ENCODE measurements at regions not wholly inside any gene's neighbourhood (a gene's known extent, or its start where the extent isn't known, plus 50 kb on each side); places are given as distances from the start of the nearest gene placed in this dataset.

DNA sequence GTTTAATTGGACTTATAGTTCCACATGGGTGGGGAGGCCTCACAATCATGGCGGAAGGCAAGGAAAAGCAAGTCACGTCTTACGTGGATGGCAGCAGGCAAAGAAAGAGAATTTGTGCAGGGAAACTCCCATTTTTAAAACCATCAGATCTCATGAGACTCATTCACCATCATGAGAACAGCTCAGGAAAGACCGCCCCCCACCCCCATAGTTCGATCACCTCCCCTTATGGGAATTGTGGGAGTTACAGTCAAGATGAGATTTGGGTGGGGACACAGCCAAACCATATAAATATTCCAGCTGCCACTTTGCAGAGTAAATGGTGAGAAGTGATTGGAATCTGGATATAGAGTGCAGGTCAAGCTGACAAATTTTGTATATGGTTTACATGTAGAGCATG, 187.4 kb downstream of the ARL4C start:
- Mint-ChIP-seq H3K36me3 (peaks cover 16% of the 10 kb centered on the region), H3K27me3 (no peaks in the 10 kb centered on the region), H3K4me1 (peaks cover 64% of the 10 kb centered on the region), H3K4me3 (peak overlapping the region; percentile 46), H3K9me3 (peaks cover 10% of the 10 kb centered on the region), H3K27ac (peak overlapping the region; percentile 97)
- DNase-seq, result no peak
- CTCF ChIA-PET, result interaction anchor here (0.7 to 3.7 kb wide), 7 partner anchors 15 to 174 kb away, joined by 3 to 24 read pairs (median 4); no protein-coding TSS in a partner anchor

DNA sequence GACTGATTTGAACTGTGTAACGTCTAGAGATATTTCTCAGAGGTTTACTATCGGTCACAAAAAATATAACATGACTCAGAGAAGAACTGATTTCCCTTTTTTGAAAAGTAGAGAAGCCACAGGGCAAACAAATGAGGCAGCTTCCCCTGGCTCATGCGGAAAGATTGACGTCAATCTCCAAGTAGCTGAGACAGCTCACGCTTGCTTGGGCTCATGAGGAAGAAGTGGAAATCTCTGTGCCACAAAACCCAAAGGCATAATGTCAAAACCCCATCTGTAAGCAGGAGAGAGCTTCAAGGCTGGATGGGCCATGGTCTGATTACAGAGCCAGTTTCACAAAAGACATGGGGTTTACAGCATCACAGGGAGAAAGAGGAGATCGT, 188.1 kb downstream of the ARL4C start:
- H3K9me3 Mint-ChIP-seq, result peaks cover 7% of the 10 kb centered on the region
- H3K36me3 Mint-ChIP-seq, result peaks cover 16% of the 10 kb centered on the region
- no peaks in the 10 kb centered on the region for H3K27me3 Mint-ChIP-seq
- peak overlapping the region; percentile 97 for H3K27ac Mint-ChIP-seq
- DNase-seq, result peak; percentile 80
- H3K4me1 Mint-ChIP-seq, result peaks cover 59% of the 10 kb centered on the region
- CTCF ChIA-PET, result interaction anchor here (0.7 to 3.7 kb wide), 7 partner anchors 14 to 173 kb away, joined by 3 to 24 read pairs (median 4); no protein-coding TSS in a partner anchor
- H3K4me3 Mint-ChIP-seq, result peak overlapping the region; percentile 46

DNA sequence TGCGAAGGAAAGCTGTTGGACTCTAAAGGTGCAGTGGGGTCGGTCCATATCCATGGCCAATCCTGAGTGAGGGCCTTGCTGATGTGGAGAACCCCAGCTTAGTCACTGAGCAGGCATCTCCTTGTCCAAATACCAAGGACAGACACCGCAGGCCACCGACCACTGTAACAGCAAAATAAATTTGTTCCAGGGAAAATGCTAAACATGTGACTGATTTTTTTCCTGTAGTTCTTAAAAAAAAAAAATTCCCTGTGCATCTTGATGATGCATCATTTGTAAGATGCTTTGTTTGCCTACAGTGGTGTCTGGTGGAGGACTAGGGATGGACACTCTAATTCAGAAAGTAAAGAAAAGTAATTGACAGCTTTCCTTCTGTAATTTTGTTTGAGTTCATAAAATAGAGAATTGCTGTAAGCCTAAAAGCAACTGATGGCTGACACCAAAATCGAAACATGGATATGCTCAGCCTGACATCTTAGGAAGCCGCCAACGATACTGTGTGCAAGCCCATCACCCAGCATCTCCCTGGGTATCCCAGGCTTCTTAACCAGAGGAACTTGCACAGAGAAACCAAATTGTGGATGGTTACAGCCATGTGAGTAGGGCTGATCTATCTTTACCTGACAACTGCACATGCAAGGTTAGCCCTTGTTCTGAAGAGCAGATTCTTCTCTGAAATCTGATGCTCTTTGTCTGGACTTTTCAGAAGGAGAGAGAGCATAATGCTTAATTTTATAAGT, 188.6 kb downstream of the ARL4C start:
- Mint-ChIP-seq H3K27ac (peak overlapping the region; percentile 97), H3K36me3 (peaks cover 16% of the 10 kb centered on the region), H3K4me3 (peak overlapping the region; percentile 46), H3K9me3 (peaks cover 7% of the 10 kb centered on the region), H3K4me1 (peaks cover 56% of the 10 kb centered on the region), H3K27me3 (no peaks in the 10 kb centered on the region)
- CTCF ChIA-PET, result interaction anchor here (0.8 to 3.7 kb wide), 4 partner anchors 14 to 173 kb away, joined by 3 to 24 read pairs (median 4); no protein-coding TSS in a partner anchor
- DNase-seq, result no peak

DNA sequence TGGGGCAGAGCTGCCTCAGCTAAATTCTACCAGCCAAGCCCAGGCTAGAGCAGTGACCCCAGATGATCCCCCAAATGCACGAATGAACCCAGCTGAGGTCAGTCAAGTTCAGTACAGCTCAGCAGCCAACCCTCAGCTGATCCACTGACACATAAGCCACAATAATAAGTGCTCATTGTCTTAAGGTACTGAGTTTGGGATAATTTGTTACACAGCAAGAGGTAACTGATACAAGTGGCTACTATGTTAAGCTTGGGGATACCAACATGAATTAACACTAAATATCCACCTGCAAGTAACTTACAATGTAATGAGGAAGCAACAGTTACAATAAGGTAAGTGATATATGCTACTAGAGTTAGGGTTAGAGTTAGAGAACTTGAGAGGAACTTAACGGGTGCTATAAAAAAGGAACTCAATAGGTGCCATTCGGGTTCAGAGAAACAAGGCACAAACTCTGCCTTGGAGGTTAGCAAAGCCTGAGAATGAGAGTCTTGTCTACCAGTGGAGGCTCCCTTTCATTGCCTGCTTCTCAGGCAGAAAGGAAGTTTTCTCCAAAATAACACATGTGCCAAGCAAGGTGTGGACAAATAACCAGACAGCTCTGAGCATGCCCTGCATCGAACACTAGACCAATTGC, 189.4 kb downstream of the ARL4C start:
- H3K4me1 Mint-ChIP-seq, result peaks cover 61% of the 10 kb centered on the region
- peaks cover 16% of the 10 kb centered on the region for H3K36me3 Mint-ChIP-seq
- H3K27ac Mint-ChIP-seq, result peak overlapping the region; percentile 97
- no peak overlapping the region for H3K4me3 Mint-ChIP-seq
- CTCF ChIA-PET, result interaction anchor here (1.7 to 3.7 kb wide), 2 partner anchors 13 to 17 kb away, joined by 4 to 24 read pairs; no protein-coding TSS in a partner anchor
- no peak for DNase-seq
- H3K9me3 Mint-ChIP-seq, result peaks cover 7% of the 10 kb centered on the region
- no peaks in the 10 kb centered on the region for H3K27me3 Mint-ChIP-seq

DNA sequence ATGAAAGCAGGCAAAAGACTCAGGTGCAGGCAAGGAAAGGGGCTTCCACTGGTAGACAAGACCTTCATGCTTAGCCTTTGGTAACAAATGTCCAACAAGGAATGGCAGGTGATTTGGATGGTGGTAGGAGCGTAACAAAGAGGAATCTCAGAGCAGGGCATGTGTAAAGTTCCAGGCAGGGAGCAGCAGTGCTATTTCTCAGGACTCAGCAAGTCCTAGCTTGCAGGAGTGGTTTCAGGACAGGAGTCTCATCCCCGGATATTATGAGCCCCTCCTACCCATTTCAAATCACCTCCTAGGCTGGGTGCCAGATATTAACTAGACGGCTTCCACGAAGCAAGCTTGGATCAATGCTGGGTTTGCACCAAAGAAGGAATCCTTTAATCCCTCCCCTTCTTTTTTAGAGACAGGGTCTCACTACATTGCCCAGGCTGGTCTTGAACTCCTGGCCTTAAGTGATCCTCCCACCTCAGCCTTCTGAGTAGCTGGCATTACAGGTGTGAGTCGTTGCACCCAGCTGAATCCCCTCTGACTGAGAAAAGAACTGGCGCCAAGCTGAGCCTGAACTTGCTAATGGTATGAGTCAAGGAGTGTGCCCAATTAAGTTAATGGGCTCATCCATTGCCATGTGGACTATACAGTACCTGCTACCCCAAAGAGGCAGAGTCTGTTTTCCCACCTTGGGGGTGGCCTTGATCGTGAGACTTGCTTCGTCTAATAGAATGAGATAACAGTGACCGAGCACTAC, 190.3 kb downstream of the ARL4C start:
- H3K4me3 Mint-ChIP-seq, result no peak overlapping the region

DNA sequence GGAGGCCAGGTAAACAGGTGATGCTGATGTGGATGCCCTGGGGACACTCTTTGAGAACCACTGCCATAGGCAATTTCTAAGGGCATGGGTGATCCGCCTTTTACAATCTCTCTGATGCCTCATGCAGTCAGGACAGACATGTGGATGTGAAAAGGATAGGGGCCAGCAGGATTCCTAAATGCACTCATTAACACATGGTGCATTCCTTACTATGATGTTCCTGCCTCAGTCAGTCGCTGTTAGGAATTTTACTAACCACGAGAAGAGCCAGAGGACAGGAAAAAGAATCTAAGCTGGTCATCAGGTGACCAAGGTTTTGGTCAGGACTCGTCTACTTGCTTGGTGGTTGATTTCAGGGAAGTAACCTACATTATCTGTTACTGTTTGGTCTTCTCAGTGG, 191.0 kb downstream of the ARL4C start:
- DNase-seq, result no peak
- Mint-ChIP-seq H3K4me1 (peaks cover 77% of the 10 kb centered on the region), H3K27me3 (no peaks in the 10 kb centered on the region), H3K9me3 (peaks cover 7% of the 10 kb centered on the region), H3K4me3 (no peak overlapping the region), H3K27ac (no peak overlapping the region), H3K36me3 (peaks cover 17% of the 10 kb centered on the region)
- CTCF ChIA-PET, result interaction anchor here (1.4 to 2.0 kb wide), 2 partner anchors 11 to 16 kb away, joined by 3 to 5 read pairs; no protein-coding TSS in a partner anchor

More for the DNA sequence above, 190.3 kb downstream of the ARL4C start:
- CTCF ChIA-PET, result interaction anchor here (1.7 to 3.7 kb wide), 2 partner anchors 13 to 16 kb away, joined by 4 to 24 read pairs; no protein-coding TSS in a partner anchor
- H3K9me3 Mint-ChIP-seq, result peaks cover 7% of the 10 kb centered on the region
- H3K27ac Mint-ChIP-seq, result no peak overlapping the region
- peaks cover 14% of the 10 kb centered on the region for H3K36me3 Mint-ChIP-seq
- DNase-seq, result no peak
- no peaks in the 10 kb centered on the region for H3K27me3 Mint-ChIP-seq
- peaks cover 69% of the 10 kb centered on the region for H3K4me1 Mint-ChIP-seq

DNA sequence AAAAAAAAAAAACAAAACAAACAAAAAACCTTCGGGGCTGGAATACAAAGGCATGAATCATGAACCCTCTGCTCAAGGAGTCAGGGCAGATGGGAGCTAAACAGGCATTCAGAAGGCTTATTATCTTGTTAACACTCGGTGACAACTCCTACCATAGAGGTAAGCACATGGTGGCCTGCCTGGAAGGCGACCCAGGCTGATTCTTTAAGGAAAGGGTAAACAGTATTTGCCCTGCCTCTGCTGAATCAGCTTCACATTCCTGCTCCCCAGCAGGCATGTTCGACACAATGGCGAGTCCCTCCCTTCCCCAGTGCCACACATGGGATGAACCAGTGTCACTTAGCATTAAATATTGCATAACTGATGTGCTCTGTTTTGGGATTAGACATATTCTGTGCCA, 191.9 kb downstream of the ARL4C start:
- Mint-ChIP-seq H3K4me1 (peaks cover 77% of the 10 kb centered on the region), H3K4me3 (no peak overlapping the region), H3K27ac (no peak overlapping the region), H3K9me3 (peaks cover 7% of the 10 kb centered on the region), H3K36me3 (peaks cover 17% of the 10 kb centered on the region), H3K27me3 (no peaks in the 10 kb centered on the region)
- CTCF ChIA-PET, result interaction anchor here (0.6 to 2.0 kb wide), 3 partner anchors 10 to 15 kb away, joined by 3 to 5 read pairs (median 3); no protein-coding TSS in a partner anchor
- no peak for DNase-seq

DNA sequence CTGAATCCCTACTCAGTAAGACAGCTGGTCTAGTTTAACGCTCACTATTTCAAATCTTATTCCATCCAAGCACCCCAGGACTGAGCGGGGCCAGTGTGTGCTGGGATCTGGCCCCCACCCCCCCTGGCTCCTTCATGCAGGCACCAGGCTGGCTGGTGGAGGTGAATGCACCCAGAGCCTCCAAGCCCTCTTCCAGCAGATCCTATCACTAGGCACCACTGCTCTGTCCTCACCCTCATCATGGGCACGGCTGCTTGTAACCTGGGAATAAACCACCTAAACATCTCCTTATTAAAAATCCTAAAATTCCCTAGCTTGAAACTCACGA, 194.3 kb downstream of the ARL4C start:
- H3K4me1 Mint-ChIP-seq, result peaks cover 72% of the 10 kb centered on the region
- H3K36me3 Mint-ChIP-seq, result peaks cover 14% of the 10 kb centered on the region
- peak overlapping the region; percentile 50 for H3K27ac Mint-ChIP-seq
- no peak overlapping the region for H3K4me3 Mint-ChIP-seq
- H3K9me3 Mint-ChIP-seq, result peaks cover 4% of the 10 kb centered on the region
- DNase-seq, result no peak
- no peaks in the 10 kb centered on the region for H3K27me3 Mint-ChIP-seq
- CTCF ChIA-PET, result interaction anchor here (1.0 kb wide), 1 partner anchor 10 kb away, joined by 7 read pairs; no protein-coding TSS in a partner anchor

DNA sequence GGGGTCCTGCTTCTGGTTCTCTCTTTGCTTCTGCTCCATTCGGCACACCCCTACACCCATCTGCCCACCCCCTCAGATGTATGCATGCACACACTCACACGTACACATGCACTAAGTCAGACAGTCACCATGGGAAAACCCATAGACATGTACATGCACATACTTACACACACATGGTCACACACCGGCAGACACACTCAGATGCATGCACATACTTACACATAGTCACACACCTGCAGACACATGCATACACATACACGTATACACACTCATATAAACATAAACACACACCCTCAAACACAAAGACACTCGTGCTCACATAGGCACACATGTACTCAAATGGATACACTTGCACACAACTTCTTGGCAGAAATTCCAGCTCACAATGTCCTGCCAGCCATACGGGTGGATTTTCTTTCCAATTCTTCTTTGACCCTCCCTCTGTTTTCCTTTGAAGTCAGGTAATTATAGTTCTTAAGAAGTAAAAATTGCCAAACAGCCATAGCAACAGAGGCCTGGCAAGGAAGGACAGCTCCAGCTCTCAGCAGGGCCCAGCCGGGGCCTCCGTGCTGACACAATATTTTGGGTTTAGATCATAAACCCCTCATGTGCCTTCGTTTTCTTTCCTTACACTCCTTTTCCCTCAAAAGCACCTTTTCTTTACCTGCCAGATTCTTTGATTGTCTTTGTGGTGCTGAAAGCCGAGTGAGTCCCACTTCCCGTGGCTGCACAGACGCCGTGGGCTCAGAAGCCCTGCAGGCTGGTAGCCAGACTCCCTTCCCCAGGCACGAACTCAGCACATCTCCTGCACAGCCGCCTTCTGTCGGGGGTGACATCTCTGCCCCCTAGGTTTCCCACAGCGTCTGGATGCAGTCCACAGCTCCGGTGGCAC, 195.7 kb downstream of the ARL4C start:
- peaks cover 12% of the 10 kb centered on the region for H3K36me3 Mint-ChIP-seq
- no peaks in the 10 kb centered on the region for H3K27me3 Mint-ChIP-seq
- peaks cover 73% of the 10 kb centered on the region for H3K4me1 Mint-ChIP-seq
- H3K9me3 Mint-ChIP-seq, result peaks cover 4% of the 10 kb centered on the region
- H3K4me3 Mint-ChIP-seq, result peak overlapping the region; percentile 5
- CTCF ChIA-PET, result interaction anchor here (1.2 to 1.4 kb wide), 2 partner anchors 12 to 177 kb away, joined by 3 to 4 read pairs; no protein-coding TSS in a partner anchor
- DNase-seq, result no peak
- H3K27ac Mint-ChIP-seq, result peak overlapping the region; percentile 68

DNA sequence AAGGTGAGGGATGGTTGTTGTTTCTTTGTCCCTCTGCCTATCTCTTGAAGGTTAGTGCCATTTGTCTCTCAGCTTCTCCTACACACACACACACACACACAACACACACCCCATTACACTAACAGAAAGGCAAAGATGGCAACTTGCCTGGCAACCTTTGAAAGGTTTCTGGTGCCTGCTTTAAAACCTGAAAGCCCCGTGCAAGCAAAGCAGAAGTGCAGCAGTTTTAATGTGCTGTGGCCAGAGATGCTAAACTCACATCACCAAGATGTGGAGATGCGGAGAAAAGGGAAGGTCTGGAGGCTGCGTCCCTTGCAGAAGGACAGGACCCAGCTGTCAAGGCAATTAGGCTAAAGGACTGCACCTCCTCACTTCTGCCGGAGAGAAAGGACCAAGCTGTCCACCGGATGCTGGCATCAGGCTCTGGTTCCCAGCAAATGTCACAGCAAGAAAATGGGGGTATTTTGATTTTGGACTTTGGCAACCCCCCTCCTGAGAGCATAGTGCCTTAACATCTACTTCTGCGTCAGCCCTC, 196.4 kb downstream of the ARL4C start:
- CTCF ChIA-PET, result interaction anchor here (1.1 kb wide), 1 partner anchor 9 kb away, joined by 4 read pairs; no protein-coding TSS in a partner anchor
- Mint-ChIP-seq H3K27me3 (no peaks in the 10 kb centered on the region), H3K36me3 (peaks cover 12% of the 10 kb centered on the region), H3K9me3 (peaks cover 4% of the 10 kb centered on the region), H3K27ac (peak overlapping the region; percentile 6), H3K4me3 (no peak overlapping the region), H3K4me1 (peaks cover 75% of the 10 kb centered on the region)
- DNase-seq, result no peak

DNA sequence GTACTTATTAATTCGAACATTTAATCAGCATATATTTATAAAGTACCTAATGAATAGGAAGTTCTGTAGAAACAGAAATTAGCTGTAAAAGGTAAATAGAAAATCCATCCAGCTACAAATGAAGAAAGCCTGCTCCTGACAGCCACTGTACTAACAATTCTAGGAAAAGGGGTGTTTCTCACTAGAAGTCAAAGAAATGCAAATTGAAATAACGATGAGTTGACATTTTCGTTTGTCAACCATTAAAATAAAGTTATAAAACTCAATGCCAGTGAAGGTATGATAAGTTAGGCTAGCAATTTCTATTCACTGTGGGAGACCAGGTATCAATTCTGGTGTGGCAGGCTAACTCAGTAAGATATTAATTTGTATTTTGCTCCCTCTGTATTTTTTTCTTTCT, 198.0 kb downstream of the ARL4C start:
- Mint-ChIP-seq H3K27me3 (no peaks in the 10 kb centered on the region), H3K9me3 (peaks cover 4% of the 10 kb centered on the region), H3K27ac (peak overlapping the region; percentile 72), H3K4me3 (no peak overlapping the region), H3K4me1 (peaks cover 87% of the 10 kb centered on the region), H3K36me3 (peaks cover 17% of the 10 kb centered on the region)
- no peak for DNase-seq
- CTCF ChIA-PET, result interaction anchor here (0.9 kb wide), 1 partner anchor 128 kb away, joined by 3 read pairs; no protein-coding TSS in a partner anchor

DNA sequence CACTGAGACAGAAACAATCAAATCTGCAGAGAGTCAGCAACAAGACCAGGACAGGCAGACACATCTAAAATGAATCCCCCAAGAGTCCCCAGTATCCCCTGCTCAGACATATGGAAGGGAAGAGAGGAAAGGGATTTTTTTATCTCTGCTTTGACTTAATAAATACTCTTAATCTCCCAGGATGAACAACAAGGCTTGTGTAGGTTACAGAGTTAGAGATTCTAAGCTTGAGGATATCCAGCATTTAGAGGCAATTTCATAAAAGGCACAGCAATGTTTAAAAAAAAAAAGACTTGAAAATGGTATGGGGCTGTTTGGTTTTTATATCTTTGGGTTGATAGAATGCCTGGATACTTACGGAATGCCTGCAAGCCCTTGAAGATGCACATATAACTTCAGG, 199.9 kb downstream of the ARL4C start:
- H3K27me3 Mint-ChIP-seq, result no peaks in the 10 kb centered on the region
- peak overlapping the region; percentile 29 for H3K27ac Mint-ChIP-seq

DNA sequence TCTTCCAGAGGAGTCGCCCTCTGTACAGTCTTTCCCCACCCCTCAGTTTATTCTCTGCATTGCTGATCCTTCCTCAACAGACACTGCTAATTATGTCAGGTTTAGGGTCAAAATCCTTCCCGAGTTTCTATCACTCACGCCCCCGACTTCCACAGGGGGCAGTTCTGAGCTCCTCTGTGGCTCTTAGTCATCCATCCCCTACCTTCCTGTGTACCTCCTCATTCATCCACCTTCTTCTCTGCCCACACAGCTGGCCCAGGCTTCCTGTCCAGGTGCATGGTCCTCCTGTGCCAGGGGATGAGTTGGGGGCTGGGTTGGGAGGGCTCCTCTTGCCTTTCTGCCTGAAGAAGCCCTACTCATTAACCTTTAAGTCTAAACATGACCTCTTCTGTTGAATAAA, 202.9 kb downstream of the ARL4C start:
- CTCF ChIA-PET, result interaction anchor here (0.7 to 7.0 kb wide), 7 partner anchors 8 to 203 kb away, joined by 3 to 70 read pairs (median 4); partner anchors contain the start of gene ARL4C
- Mint-ChIP-seq H3K4me3 (peak overlapping the region; percentile 67), H3K27ac (peak overlapping the region; percentile 99), H3K9me3 (peaks cover 4% of the 10 kb centered on the region), H3K4me1 (peaks cover 93% of the 10 kb centered on the region), H3K36me3 (peaks cover 22% of the 10 kb centered on the region), H3K27me3 (no peaks in the 10 kb centered on the region)
- peak; percentile 45 for DNase-seq

More for the DNA sequence above, 199.9 kb downstream of the ARL4C start:
- peaks cover 4% of the 10 kb centered on the region for H3K9me3 Mint-ChIP-seq
- peaks cover 92% of the 10 kb centered on the region for H3K4me1 Mint-ChIP-seq
- CTCF ChIA-PET, result interaction anchor here (1.2 kb wide), 1 partner anchor 130 kb away, joined by 3 read pairs; no protein-coding TSS in a partner anchor
- no peak overlapping the region for H3K4me3 Mint-ChIP-seq
- H3K36me3 Mint-ChIP-seq, result peaks cover 21% of the 10 kb centered on the region
- DNase-seq, result no peak

Data from activated naive CD4-positive, alpha-beta T cell treated with anti-CD3 and anti-CD28 coated beads, Interleukin-2, amount 10 ng/mL, durations not matched to agents 7 days and 5 days (primary cell).